GM21528 (cell line): ENCODE measurements at regions not wholly inside any gene's neighbourhood (a gene's known extent, or its start where the extent isn't known, plus 50 kb on each side); places are given as distances from the start of the nearest gene placed in this dataset.

Experiments
- ATAC-seq: cut with Tn5 transposase; IDR thresholded peaks from one replicate; pipeline ENCODE4 v1.9.1; 2021; ENCODE audit warnings: mild to moderate bottlenecking, moderate library complexity; ENCODE audit not compliant: unreplicated experiment, low FRiP score

DNA sequence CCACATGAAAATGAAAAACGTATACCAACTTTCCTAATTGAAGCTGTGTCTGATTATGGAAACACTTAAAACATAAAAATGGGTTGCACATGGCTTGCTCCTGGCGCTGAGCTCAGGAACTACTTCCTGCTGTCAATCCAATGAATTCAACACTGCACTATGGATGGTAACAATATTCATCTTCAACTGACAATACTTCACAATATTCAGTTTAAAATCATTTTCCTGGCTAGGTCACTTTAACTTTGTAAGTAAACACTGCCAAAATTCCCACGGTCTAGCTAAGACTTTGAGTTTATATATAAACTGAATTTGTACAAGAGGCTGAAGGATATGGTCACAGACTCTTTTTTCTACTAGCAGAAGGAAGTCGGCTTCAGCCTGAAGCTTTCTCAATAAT, 556.9 kb downstream of the TNS3 start:
- no peak for ATAC-seq

DNA sequence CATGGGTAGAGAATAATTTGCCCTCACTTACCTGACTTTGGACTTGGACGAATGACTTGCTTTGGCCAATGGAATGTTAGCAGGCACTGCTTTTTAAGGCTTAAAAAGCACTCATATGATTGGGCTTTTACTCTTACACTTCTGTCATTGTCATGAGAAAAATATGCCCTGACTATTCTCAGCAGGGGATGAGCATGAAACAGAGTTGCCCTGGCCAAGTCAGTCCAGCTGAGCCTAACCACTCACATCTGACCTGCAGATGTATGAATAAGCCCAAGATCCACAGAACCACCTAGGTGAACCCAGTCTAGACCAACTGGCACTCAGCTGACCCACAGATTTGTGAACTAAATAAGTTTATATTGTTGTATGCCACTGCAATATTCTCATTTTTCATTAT, 573.5 kb downstream of the TNS3 start:
- ATAC-seq: no peak

DNA sequence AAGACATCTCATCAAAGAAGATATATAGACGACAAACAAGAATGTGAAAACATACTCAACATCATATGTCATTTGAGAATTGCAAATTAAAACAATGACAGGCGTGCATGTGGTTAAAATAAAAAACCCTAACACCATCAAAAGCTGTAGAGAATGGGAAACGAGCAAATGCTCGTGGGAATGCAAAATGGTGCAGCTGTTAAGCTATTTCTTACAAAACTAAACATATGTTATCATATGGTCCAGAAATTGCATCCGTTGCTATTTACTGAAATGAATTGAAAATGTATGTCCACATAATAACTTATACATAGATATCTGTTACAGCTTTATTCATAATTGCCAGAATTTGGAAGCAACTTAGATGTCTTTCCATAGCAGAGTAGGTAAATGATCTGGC, 574.4 kb downstream of the TNS3 start:
- no peak for ATAC-seq

DNA sequence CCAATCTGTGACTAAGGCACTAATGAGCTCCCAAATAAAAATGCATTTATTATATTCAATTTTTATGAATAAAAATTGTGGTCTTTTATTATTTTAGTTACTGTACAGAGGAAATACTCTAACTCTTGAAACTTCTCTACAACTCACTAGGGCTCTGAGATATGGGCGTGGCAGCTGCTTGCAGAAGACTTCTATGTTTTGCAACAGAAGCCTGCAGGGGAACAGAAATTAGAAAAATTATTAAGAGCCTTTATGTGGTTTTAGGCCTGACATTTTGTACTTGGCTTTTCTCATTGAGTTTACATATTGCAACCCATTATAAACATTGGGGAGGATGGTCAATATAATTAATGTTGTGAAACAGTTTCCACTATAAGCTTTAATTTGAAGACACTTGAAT, 581.4 kb downstream of the TNS3 start:
- ATAC-seq: no peak

DNA sequence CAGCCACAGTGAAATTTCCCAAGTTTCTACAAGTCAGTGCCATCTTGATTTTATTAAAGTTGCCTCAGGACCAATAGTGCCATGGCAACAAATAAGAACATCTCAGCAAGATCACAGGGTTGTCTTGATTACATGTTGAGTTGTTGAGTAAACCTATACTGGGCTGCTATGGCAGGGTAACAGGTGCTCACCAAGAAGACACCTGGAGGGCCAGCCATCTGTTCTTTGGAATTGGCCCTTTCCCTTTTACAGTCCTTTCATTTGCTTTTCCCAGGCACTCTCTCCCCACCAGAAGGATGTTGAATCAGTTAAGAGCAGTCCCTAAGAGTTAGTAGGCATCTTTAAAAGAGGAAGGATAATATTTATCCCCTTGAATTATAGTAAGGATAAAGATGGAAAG, 582.0 kb downstream of the TNS3 start:
- no peak for ATAC-seq

DNA sequence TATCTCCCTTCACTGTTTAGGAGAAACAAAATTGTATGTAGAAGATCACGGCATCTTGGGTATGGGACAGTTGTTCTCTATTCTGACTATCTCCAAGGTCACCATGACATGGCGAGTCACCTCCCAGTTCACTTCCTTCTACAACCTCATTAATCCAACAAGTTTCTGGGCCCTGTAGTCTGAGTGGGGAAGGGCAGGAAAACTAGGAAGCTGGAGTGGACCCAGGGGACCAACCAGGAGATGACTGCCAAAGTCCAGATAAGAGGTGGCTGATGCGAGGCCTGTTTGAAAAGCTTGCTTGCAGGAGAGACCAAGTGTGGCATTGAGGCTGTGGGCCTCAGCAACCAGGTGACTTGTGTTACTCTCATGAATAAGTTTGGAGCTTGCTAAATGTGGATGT, 584.9 kb downstream of the TNS3 start:
- no peak for ATAC-seq

DNA sequence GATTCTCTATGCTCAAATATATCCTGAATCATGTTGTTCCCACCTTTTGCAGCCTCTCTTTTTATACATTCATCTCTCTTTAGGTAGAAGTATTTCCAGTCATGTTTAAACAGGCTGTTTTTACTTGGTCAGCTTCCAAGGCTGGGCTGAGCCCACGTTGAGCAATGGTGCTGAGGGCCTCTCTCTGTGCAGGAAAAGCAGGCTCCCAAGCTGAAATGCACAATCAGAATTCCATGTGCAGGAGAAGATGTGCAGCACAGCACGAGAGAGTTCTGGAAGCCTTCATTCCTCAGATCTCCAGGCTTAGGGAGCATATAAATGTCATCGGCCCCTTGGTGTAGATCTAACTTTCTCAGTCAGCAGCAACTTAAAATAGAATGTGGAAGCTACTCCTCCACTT, 588.5 kb downstream of the TNS3 start:
- ATAC-seq: no peak

DNA sequence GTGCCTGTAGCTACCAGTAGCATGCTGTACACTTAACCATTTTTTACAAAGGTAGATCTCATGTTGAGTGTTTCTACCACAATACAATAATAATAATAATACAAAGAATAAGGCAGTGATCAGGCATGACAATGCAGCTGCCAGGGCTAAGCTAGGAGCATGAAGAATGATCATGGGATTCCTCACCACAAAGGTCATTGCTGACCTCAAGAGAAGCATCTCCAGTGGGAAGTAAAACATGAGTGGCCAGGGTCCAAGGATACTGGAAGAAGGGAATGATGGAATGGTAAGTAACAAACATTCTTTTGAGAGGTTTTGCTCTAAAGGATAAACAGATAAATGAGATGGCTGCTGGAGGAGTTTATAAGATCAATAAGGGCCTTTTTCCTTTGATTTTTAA, 591.1 kb downstream of the TNS3 start:
- ATAC-seq: no peak

DNA sequence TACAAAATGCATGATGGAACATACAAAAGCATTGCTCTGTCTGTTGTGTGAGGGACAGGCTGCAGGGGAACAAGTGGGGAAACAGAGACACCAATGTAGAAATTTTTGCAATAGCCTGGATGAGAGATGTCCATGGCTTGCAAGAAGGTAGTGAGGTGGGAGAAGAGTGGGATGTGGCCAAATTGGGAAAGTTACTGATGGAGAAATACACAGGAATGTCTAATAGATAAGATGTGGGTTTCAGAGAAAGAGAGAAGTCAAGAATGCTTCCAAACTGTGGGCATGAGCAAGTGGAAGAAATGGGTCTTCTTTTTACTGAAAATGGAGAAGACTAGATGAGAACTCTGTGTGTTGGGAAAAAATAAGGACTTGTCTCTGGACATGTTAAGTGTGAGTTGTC, 592.7 kb downstream of the TNS3 start:
- no peak for ATAC-seq

DNA sequence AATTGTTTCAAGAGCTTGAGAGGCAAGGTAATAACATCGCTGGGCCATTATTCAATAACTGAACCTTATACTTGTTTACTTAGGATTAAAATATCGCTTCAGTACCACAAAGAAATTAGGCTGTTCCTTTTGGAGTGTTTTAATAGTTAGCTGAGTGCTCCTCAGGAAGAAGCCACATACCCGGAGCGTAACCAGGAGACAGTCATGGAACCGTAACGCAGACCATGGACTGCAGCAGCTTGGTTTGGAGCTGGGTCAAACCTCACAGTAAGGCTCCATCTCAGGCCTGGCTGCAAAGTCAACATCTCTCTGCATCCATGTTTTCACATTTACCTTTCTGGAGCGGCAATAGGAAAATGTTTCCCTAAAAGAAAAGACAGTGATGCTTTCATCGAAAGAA, 599.0 kb downstream of the TNS3 start:
- ATAC-seq: no peak

DNA sequence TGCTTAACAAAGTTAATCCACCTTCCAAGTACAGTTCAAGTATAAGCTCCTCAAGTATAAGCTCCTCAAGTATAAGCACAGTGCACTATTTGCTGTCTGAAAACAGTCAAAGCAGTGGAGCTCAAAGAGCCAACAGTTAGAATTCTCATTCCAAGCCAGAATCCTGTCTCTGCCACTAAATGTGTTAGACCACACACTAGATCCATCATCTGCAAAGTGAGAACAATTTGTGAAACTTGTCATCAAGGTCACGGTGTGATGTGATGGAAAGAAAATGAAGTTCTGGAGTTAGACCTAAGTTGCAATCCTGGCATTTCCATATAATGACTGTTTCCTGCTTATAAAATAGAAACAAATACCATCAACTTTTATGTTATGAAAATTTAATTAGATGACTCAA, 602.5 kb downstream of the TNS3 start:
- no peak for ATAC-seq

DNA sequence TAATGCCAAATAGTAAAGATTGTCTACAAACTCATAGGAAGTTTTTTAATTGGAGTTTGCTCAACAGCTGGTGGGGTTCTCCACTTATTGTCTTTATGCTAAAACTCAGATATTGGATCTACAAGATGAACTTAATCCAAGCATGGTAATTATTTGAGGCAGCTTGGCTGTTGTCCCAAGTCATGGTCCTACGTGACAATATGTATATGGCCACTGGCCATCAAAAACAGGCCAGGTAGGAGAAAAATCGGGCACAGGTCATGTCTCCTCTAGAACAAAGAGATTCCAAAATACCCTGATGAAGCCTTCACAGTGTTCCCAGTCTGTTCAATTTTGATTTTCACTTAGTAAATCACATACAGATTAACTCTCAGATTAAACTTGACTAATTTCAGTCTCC, 606.4 kb downstream of the TNS3 start:
- no peak for ATAC-seq

DNA sequence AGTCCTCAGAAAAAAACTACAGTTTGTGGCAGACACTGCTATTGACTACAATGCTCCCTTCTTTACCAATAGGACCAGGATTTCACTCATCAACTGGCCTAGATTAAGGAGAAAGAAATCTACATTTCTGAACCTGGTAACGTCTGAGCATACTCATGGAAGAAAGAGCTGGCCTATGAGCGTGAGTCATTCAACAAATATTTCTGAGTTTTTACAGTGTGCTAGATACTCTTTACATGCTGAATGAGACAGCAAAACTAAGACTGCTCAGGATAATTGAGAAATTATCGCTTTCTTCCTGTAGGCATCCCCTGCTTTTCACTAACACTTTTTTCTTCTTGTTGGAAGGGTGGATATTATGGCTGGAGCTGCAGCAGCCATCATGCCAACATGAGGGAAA, 609.7 kb downstream of the TNS3 start:
- ATAC-seq: no peak

DNA sequence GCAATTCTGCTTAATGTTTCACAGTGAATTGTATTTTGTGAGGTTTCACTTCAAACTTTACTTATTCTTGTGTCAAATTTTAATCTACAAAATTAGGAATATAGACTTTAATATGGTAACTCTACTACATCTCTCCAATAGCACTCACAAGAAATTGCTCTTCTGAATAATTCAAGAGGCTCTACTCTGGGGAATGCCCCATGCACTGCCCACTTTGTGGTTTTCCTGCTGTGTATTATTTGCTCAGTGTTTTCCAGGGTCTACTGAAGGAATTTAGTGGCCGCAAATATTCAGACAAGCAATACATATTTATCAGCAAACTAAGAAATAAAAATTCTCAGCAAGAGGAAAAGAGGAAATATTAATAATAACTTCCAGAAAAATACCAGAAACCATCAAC, 611.4 kb downstream of the TNS3 start:
- ATAC-seq: no peak

DNA sequence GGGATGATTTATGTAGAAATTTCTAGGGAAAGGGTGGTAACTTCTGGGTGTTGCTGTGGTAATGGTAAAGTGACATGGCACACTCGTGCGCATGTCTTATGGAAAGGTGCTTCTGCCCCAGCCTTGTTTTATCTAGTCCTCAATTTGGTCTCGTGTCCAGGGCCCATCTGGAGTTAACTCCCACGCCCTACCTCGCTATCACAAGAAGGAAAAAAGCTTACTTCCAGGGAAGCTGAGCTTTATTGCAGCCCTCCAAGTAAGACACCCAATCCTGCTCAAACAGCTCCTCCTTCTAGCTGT, 611.8 kb downstream of the TNS3 start:
- ATAC-seq: no peak

DNA sequence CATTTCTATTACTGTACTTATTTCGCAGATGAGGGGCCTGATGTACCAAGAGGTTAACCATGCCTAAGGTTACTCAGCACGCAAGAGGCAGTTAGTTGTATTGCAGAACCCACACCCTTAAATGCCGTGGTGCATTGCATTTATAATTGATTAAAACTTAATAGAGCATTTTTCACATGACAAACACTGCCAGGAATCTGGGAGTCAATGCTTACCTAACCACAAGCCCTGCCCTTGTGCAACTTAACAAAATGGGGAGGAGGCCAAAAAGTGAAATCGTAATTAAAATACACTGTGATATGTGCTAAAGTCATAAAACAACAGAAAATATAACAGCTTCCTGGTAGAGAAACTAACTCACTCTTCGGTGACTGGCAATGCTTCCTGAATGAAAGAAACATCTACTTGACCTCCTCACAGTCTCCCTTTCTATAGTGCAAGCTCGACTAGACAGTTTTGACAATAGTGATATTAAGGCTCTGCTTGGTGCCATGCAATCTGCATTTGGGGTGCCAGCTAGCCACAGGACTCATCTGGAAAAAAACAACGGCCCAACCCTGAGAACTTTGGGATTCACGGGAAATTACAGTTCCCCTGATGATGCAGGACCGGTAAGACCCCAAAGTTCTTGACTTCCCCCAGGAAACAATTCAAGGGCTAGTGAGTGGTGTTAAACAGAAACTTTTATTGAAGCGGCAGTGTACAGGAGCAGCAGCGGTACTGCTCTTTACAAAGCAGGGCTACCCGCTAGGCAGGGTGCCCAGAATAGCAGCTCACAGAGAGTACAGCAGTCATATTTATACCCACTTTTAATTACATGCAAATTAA, 612.4 kb downstream of the TNS3 start:
- no peak for ATAC-seq

DNA sequence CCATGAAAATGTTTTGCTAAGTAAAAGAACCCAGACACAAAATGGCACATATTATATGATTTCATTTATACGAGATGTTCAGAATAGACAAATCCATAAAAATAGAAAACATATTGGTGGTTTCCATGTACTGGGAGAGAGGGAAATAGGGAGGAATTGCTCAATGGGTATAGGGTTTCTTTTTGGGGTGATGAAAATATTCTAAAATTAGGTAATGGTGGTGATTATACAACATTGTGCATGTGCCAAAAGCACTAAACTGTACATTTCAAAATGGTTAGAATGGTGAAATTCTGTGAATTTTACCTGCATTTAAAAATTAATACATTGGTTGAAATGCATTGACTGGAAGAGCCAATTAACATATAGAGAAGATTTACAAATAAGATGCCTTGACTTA, 613.9 kb downstream of the TNS3 start:
- ATAC-seq: no peak

DNA sequence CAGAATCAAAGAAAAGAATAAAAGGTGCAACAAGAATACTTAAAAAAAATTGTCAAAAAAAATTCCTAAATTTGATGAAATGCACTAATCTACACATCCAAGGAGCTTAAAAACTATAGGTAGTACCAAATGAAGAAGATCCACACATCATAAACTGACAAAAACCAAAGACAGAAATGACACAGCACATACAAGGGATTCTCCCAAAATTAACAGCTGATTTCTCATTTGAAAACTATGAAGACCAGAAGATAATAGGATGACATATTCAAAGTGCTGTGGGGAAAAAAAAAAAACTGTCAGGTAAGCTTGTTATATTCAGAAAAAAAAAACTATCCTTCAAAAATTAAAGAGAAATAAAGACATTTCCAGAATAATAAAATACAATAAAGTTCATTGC, 618.2 kb downstream of the TNS3 start:
- ATAC-seq: no peak

DNA sequence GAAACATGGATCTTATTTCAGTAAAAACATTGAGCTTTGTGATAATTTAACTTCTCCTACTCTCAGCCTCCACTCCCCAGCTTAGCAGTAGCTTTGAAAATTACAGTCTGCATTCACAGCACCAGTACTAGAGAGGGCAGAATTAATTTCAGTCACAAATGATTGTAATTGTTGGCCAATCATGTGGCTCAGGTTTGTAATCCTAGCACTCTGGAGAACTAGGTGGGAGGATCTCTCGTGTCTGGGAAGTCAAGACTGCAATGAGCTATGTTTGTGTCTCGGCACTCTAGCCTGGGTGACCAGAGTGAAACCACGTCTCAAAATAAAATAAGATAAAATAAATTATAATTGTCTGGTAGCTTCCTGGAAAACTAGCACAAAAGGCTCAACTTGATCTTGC, 620.9 kb downstream of the TNS3 start:
- ATAC-seq: no peak

DNA sequence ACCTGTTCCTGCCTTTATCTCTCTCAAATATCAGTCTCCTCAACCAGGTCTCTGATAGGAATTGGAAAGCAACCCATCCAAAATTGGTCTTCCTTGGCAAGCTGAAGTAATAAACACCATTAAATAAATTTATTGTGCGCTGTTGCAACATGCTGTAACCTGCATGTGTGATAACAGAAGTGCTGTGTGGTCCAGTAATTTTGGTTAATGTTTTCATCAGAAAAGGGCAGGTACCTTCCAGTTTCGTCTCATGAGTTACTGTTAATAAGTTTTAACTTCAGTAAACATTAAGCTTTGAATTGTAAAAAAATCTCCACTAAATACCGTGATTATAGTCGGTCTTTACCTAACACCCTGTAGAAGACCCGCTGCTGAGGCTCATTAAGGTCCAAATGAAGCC, 624.7 kb downstream of the TNS3 start:
- no peak for ATAC-seq

DNA sequence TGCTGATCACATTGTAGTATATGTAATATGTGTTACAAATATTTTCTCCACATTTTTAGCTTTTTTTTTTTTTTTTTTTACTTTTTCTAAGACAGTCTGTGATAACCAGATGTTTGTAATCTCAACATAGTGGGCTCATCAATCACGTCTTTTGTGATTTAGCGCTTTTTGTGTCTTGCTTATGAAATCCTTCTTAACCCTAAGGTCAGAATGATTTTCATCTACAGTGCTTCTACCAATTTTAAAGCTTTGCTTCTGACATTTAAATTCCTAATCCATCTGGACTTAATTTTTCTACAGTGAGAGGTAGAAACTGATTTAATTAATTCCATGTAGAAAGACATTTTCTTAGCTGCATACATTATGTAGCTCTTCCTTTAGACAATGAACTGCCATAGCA, 626.4 kb downstream of the TNS3 start:
- no peak for ATAC-seq

DNA sequence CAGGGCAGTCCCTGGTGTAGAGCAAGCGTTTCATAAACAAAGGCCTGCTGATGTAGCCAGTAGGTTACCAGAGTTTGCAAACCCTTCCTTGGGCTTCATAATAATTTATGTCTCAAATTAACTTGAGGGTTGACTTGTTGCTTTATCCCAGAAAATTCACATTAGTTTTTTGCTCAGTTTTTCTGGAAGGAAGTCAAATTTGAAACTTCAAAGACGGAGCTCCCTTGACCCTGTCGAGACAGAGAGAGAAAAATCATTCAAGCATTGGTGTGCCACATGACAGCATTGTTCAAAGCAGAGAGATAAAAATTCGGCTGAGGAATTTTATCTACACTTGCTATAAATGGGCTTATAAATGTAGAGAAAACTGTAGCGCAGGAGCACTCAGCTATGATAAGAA, 627.7 kb downstream of the TNS3 start:
- no peak for ATAC-seq

DNA sequence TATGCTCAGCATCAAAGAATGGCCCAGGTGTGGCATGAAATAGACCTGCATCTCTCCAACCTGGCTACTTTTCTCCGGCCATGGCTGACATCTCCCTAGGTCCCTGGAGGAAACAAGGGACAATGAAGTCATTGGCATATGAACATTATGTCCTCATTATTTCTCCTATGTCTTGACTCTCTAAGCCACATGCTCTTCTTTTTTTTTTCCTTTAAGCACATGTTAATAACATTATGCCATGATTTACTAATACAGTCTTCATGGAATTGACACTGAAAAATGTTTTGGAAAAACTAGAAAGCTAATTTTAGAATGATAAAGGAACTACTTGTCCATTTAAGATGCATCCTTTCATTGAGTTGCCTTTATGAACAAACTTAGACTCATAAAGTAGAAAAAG, 628.9 kb downstream of the TNS3 start:
- ATAC-seq: no peak
